ENCODE measurements at regions not wholly inside any gene's neighbourhood (a gene's known extent, or its start where the extent isn't known, plus 50 kb on each side); places are given as distances from the start of the nearest gene placed in this dataset.

DNA sequence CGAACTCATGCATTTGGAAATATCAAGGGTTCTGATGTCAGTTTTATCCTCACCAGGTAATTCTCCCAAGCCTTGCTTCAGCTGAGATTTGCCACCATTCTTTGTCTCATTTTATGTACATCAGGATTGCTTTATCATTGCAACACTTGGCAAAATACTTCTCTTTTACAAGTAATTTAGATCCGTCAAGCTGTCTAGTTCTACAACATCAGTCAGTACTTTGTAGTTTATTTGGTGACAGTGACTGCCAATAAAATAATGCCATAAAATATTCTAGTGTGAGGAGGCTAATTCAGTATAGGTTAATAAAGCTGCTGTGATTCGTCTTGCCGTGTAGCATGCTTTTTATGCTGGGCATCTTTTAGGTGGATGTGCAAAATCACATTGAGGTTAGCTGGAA is 565.3 kb upstream of the SGO1 start:
- TF ChIP-seq, protein P1, sequence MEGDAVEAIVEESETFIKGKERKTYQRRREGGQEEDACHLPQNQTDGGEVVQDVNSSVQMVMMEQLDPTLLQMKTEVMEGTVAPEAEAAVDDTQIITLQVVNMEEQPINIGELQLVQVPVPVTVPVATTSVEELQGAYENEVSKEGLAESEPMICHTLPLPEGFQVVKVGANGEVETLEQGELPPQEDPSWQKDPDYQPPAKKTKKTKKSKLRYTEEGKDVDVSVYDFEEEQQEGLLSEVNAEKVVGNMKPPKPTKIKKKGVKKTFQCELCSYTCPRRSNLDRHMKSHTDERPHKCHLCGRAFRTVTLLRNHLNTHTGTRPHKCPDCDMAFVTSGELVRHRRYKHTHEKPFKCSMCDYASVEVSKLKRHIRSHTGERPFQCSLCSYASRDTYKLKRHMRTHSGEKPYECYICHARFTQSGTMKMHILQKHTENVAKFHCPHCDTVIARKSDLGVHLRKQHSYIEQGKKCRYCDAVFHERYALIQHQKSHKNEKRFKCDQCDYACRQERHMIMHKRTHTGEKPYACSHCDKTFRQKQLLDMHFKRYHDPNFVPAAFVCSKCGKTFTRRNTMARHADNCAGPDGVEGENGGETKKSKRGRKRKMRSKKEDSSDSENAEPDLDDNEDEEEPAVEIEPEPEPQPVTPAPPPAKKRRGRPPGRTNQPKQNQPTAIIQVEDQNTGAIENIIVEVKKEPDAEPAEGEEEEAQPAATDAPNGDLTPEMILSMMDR (IDR thresholded peaks at IDR 0.05) = no peak
- no peak for TF ChIP-seq EZH2 (IDR thresholded peaks at IDR 0.05)
